Sigmoid colon (tissue), 4 donors: ENCODE measurements at regions not wholly inside any gene's neighbourhood (a gene's known extent, or its start where the extent isn't known, plus 50 kb on each side); places are given as distances from the start of the nearest gene placed in this dataset.

Experiments used
- CTCF ChIP-seq, 4 experiments: fragments of 450-650 bp in 3 of 4; fragments of 200-600 bp in 1 of 4; IDR thresholded peaks; one replicate each; pipeline ENCODE4 v1.5.1; 2016 to 2019; ENCODE audit warnings: antibody characterized with exemption in 4 of 4, mild to moderate bottlenecking in 3 of 4, moderate library complexity in 2 of 4
- POLR2AphosphoS5 ChIP-seq, 4 donors: sonication (generic); formaldehyde crosslinking; IDR thresholded peaks; one replicate each; pipeline ENCODE4 v1.6.1; 2017; ENCODE audit warnings: antibody characterized with exemption in 4 of 4

DNA sequence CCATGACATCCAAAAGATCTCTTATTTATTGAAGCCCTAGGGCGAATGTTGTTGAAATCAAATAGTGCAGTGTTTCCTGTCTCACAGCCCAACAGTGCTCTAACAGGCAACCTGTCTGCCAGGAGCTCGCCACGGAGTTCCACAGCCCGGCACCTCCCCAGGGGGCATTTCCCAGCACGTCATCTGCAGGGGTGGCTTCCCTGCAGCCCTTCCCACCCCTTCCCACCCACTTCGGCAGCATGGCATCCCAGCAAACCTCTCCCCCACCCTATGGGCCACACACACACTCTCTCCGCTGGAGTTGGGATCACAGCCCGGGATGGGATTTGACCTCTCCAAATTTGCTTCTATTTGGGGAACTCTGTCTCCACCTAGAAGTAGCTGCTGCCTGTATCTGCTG is 62.7 kb upstream of the C14orf180 start:
- TF ChIP-seq CTCF (IDR thresholded peaks at IDR 0.05): no peak
- TF ChIP-seq POLR2AphosphoS5 (IDR thresholded peaks at IDR 0.05): no peak
